ENCODE measurements at regions not wholly inside any gene's neighbourhood (a gene's known extent, or its start where the extent isn't known, plus 50 kb on each side); places are given as distances from the start of the nearest gene placed in this dataset.

DNA sequence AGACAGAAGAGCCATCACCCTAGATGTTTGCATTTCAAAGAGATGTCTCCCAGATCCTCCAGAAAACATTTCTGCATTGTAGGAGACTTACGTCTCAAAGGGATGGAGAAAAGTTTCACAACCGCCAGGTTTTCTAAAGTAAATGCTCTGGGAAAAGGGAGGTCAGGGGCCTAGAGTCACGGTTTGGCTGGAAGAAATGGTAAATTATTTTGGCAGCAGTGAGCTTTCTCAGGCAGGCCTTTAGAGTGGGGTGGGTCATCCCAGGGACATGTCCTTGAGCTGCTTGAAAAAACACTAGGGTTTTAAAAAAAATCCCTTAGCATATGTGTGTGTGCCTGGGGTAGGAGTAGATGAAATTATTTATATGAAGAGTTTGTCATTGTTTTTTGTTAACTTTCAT is 728.8 kb downstream of the TYW1 start:
- Mint-ChIP-seq H3K36me3 (ENCODE audit: low read depth, unreplicated experiment) (no peaks in the 10 kb centered on the region), H3K4me3 (ENCODE audit: unreplicated experiment) (no peak overlapping the region), H3K9me3 (ENCODE audit: unreplicated experiment) (peaks cover 47% of the 10 kb centered on the region), H3K27ac (ENCODE audit: unreplicated experiment) (no peak overlapping the region), H3K4me1 (ENCODE audit: unreplicated experiment) (no peaks in the 10 kb centered on the region), H3K27me3 (ENCODE audit: unreplicated experiment) (no peaks in the 10 kb centered on the region)
- DNase-seq (ENCODE audit: low spot score), result no peak
- TF ChIP-seq, protein P1, sequence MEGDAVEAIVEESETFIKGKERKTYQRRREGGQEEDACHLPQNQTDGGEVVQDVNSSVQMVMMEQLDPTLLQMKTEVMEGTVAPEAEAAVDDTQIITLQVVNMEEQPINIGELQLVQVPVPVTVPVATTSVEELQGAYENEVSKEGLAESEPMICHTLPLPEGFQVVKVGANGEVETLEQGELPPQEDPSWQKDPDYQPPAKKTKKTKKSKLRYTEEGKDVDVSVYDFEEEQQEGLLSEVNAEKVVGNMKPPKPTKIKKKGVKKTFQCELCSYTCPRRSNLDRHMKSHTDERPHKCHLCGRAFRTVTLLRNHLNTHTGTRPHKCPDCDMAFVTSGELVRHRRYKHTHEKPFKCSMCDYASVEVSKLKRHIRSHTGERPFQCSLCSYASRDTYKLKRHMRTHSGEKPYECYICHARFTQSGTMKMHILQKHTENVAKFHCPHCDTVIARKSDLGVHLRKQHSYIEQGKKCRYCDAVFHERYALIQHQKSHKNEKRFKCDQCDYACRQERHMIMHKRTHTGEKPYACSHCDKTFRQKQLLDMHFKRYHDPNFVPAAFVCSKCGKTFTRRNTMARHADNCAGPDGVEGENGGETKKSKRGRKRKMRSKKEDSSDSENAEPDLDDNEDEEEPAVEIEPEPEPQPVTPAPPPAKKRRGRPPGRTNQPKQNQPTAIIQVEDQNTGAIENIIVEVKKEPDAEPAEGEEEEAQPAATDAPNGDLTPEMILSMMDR (IDR thresholded peaks at IDR 0.05; ENCODE audit: unreplicated experiment), result no peak

DNA sequence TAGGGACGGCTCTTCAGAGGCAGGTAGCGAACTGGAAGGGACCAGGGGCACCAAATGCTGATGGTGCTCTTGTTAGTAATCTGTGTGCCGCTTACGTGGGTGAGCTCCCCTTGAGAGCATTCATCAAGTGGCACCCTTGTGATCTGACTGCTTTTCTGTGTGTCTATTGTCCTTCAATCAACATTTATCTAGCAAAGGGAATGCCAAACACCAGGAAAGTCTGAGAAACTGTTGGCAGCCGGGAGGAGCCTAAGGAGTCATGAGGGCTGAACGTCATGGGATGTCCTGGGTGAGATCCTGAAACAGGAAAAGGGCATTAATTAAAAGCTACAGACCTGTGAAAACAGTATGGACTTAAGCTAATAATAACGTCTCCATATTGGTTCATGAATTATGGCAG is 733.1 kb downstream of the TYW1 start:
- H3K36me3 Mint-ChIP-seq (ENCODE audit: low read depth, unreplicated experiment), result peaks cover 3% of the 10 kb centered on the region
- no peaks in the 10 kb centered on the region for H3K4me1 Mint-ChIP-seq (ENCODE audit: unreplicated experiment)
- peaks cover 51% of the 10 kb centered on the region for H3K9me3 Mint-ChIP-seq (ENCODE audit: unreplicated experiment)
- peaks cover 2% of the 10 kb centered on the region for H3K27me3 Mint-ChIP-seq (ENCODE audit: unreplicated experiment)
- H3K27ac Mint-ChIP-seq (ENCODE audit: unreplicated experiment), result no peak overlapping the region
- no peak for DNase-seq (ENCODE audit: low spot score)
- H3K4me3 Mint-ChIP-seq (ENCODE audit: unreplicated experiment), result no peak overlapping the region
- TF ChIP-seq, protein P1 (IDR thresholded peaks at IDR 0.05; ENCODE audit: unreplicated experiment), result no peak

DNA sequence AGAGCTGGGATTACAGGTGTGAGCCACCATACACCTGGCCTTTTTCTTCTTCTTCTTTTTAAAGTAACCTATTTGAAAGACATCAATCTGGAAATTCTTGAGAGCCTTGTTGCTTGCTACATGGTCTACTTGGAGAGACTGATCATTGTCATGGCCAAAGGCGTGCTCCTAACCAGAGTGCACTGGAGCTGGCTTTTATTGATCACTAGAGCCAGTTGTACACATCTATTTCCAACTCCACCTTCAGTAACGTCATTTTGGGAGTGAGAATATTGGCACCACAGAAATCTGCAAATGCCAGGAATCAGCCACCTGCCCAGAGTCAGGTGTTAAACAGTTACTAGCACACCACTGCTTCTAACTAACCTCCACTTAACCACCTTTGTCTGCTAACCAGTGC is 735.1 kb downstream of the TYW1 start:
- Mint-ChIP-seq H3K36me3 (ENCODE audit: low read depth, unreplicated experiment) (peaks cover 3% of the 10 kb centered on the region), H3K27me3 (ENCODE audit: unreplicated experiment) (peaks cover 2% of the 10 kb centered on the region), H3K4me3 (ENCODE audit: unreplicated experiment) (no peak overlapping the region), H3K9me3 (ENCODE audit: unreplicated experiment) (peaks cover 45% of the 10 kb centered on the region), H3K4me1 (ENCODE audit: unreplicated experiment) (no peaks in the 10 kb centered on the region), H3K27ac (ENCODE audit: unreplicated experiment) (no peak overlapping the region)
- no peak for DNase-seq (ENCODE audit: low spot score)
- TF ChIP-seq, protein P1 (IDR thresholded peaks at IDR 0.05; ENCODE audit: unreplicated experiment), result no peak

DNA sequence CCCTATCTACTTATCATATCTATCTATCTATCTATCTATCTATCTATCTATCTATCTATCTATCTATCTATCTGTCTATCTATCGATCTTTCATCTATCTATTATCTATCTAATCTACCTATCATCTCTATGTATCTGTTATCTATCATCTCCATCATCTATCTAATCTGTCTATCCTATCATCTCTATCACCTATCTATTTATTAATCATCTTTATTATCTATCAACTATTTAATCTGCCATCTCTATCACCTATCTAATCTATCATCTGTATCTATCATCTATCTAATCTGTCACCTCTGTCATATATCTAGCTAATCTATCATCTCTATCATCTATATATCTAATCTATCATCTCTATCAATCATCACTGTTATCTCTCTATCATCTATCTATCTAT is 736.3 kb downstream of the TYW1 start:
- Mint-ChIP-seq H3K27ac (ENCODE audit: unreplicated experiment) (no peak overlapping the region), H3K4me1 (ENCODE audit: unreplicated experiment) (no peaks in the 10 kb centered on the region), H3K9me3 (ENCODE audit: unreplicated experiment) (peaks cover 46% of the 10 kb centered on the region), H3K36me3 (ENCODE audit: low read depth, unreplicated experiment) (peaks cover 8% of the 10 kb centered on the region), H3K4me3 (ENCODE audit: unreplicated experiment) (no peak overlapping the region), H3K27me3 (ENCODE audit: unreplicated experiment) (peaks cover 6% of the 10 kb centered on the region)
- TF ChIP-seq, protein P1 (IDR thresholded peaks at IDR 0.05; ENCODE audit: unreplicated experiment), result no peak
- DNase-seq (ENCODE audit: low spot score), result no peak

DNA sequence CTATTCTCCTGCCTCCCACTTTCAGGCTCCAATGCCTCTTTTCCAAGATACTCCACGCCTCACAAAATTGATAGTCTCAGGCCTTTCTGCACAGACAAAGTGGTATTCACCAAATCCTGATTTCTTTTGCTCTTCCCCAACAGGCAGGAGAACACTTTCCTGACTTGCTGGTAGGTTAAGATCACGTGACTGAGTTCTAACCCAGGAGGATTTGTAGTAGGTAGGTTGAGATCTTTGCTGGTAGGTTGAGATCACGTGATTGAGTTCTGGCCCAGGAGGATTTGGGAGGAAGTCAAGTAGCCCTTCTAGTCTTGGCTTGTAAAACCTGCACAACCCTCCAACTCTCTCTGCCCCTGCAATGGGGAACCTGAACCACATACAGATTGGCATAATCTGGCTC is 741.5 kb downstream of the TYW1 start:
- Mint-ChIP-seq H3K27ac (ENCODE audit: unreplicated experiment) (no peak overlapping the region), H3K4me1 (ENCODE audit: unreplicated experiment) (no peaks in the 10 kb centered on the region)
- DNase-seq (ENCODE audit: low spot score), result no peak

More for the DNA sequence above, 741.5 kb downstream of the TYW1 start:
- TF ChIP-seq, protein P1 (IDR thresholded peaks at IDR 0.05; ENCODE audit: unreplicated experiment), result no peak
- Mint-ChIP-seq H3K9me3 (ENCODE audit: unreplicated experiment) (peaks cover 38% of the 10 kb centered on the region), H3K36me3 (ENCODE audit: low read depth, unreplicated experiment) (peaks cover 9% of the 10 kb centered on the region), H3K4me3 (ENCODE audit: unreplicated experiment) (no peak overlapping the region), H3K27me3 (ENCODE audit: unreplicated experiment) (peaks cover 6% of the 10 kb centered on the region)
